COLO829 (cell line): ENCODE measurements at regions not wholly inside any gene's neighbourhood (a gene's known extent, or its start where the extent isn't known, plus 50 kb on each side); places are given as distances from the start of the nearest gene placed in this dataset.

ENCODE experiments used
- DNase-seq: peaks from one replicate; pipeline ENCODE4 v3.0.0; 2012; ENCODE audit warnings: low spot score

- no peak for DNase-seq
Observed at GRCh38 chr5:135092476-135092875, 58.4 kb upstream of the PITX1 start.

- no peak for DNase-seq
Observed at GRCh38 chr5:135091286-135091685, 57.3 kb upstream of the PITX1 start.

DNA sequence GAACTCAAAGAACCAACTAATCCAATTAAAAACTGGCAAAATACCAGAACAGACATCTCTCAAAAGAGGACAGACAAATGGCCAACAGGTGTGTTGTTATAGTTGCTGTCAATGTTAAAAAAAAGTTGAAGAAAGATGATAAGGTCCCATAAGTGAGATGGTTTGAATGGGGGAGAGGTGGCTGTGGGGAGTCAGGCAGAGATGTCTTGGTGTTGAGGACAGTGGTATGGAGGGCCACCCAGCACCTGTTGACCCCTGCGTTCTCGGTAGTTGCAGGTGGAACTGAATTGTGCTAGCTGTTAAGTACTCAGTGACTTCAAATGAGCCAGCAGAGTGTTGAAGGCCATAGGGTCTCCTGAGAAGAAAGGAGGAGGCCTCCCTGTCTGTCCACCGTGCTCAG, 55.9 kb upstream of the PITX1 start:
- no peak for DNase-seq

DNA sequence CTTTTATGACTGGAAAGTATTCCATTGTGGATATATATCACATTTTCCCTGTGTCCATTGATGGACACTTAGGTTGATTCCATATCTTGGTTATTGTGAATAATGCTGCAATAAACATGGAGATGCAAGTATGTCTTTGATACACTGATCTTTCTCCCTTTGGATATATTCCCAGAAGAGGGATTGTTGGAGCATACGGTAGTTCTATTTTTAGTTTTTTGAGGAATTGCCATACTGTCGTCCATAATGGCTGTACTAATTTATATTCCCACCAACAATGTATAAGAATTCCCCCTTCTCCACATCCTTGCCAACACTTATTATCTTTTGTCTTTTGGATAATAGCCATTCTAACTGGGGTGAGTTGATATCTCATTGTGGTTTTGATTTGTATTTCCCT, 54.9 kb upstream of the PITX1 start:
- no peak for DNase-seq

DNA sequence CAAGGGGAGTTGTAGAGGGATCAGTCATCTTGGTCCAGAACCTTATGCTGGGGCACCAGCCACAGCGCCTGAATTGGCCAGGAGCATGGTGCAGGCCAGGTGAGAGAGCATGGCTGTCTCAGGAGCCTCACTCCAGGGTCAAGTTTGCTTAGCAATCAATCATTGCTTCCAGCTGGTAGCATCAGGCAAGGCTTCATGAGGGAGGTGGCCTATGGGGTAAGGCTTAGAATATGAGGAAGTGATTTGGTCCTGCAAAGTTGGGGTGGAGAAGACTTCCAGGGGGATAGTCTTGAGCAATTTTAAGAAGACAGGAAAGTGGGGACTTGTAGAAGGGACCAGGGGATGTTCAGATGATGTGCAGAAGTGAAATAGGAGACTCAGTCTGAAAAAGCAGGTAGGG, 53.9 kb upstream of the PITX1 start:
- DNase-seq: no peak

- DNase-seq: no peak
Observed at GRCh38 chr5:135085936-135086725, 52.1 kb upstream of the PITX1 start.

- DNase-seq: no peak
Observed at GRCh38 chr5:135085133-135085935, 51.3 kb upstream of the PITX1 start.
